ENCODE measurements at regions not wholly inside any gene's neighbourhood (a gene's known extent, or its start where the extent isn't known, plus 50 kb on each side); places are given as distances from the start of the nearest gene placed in this dataset.

GRCh38 chrX:80206647-80207046 lies 192.1 kb downstream of the TBX22 start:
- Histone ChIP-seq H3K27me3 (ENCODE audit: control insufficient read depth, insufficient read depth, low read length) (no peaks in the 10 kb centered on the region), H3K4me2 (ENCODE audit: extremely low read depth, insufficient read depth, low read length) (no peak overlapping the region), H3K36me3 (ENCODE audit: control insufficient read depth, insufficient read depth, low read length) (no peaks in the 10 kb centered on the region), H3K79me2 (ENCODE audit: control insufficient read depth, insufficient read depth, low read length) (no peaks in the 10 kb centered on the region), H3K9ac (ENCODE audit: insufficient read depth, low read length) (no peak overlapping the region), H3K9me3 (ENCODE audit: control insufficient read depth, insufficient read depth, low read depth, low read length) (no peaks in the 10 kb centered on the region), H3K27ac (ENCODE audit: insufficient read depth, low read length) (no peak overlapping the region), H4K20me1 (ENCODE audit: control insufficient read depth, extremely low read depth, insufficient read depth, low read length) (no peaks in the 10 kb centered on the region), H3K4me1 (ENCODE audit: control insufficient read depth, extremely low read depth, insufficient read depth, low read length) (no peaks in the 10 kb centered on the region), H3K4me3 (replicated peaks in 1 of 4; ENCODE audit: control extremely low read depth in 1 of 4, insufficient read depth in 1 of 4, low read depth in 3 of 4, low read length in 4 of 4) (no peak overlapping the region), H2AFZ (ENCODE audit: low read length) (no peak overlapping the region)
- TF ChIP-seq EZH2 (IDR thresholded peaks at IDR 0.05; ENCODE audit: low read length, missing control alignments): no peak
- TF ChIP-seq CTCF (conservative IDR thresholded peaks at IDR 0.05 in 1 of 2, IDR thresholded peaks at IDR 0.05 in 1 of 2; ENCODE audit: low read depth in 1 of 2, low read length in 2 of 2): no peak
- no peak for DNase-seq (ENCODE audit: low read depth in 2 of 2)

GRCh38 chrX:80207327-80207726 lies 192.8 kb downstream of the TBX22 start:
- H3K27ac ChIP-seq (ENCODE audit: insufficient read depth, low read length): no peak overlapping the region
- H3K36me3 ChIP-seq (ENCODE audit: control insufficient read depth, insufficient read depth, low read length): no peaks in the 10 kb centered on the region
- H3K4me3 ChIP-seq (replicated peaks in 1 of 4; ENCODE audit: control extremely low read depth in 1 of 4, insufficient read depth in 1 of 4, low read depth in 3 of 4, low read length in 4 of 4): no peak overlapping the region
- no peaks in the 10 kb centered on the region for H3K79me2 ChIP-seq (ENCODE audit: control insufficient read depth, insufficient read depth, low read length)
- H2AFZ ChIP-seq (ENCODE audit: low read length): no peak overlapping the region
- H3K4me2 ChIP-seq (ENCODE audit: extremely low read depth, insufficient read depth, low read length): no peak overlapping the region
- no peaks in the 10 kb centered on the region for H3K27me3 ChIP-seq (ENCODE audit: control insufficient read depth, insufficient read depth, low read length)
- no peak for DNase-seq (ENCODE audit: low read depth in 2 of 2)
- H3K9me3 ChIP-seq (ENCODE audit: control insufficient read depth, insufficient read depth, low read depth, low read length): no peaks in the 10 kb centered on the region
- no peaks in the 10 kb centered on the region for H4K20me1 ChIP-seq (ENCODE audit: control insufficient read depth, extremely low read depth, insufficient read depth, low read length)
- no peak overlapping the region for H3K9ac ChIP-seq (ENCODE audit: insufficient read depth, low read length)
- TF ChIP-seq CTCF (conservative IDR thresholded peaks at IDR 0.05 in 1 of 2, IDR thresholded peaks at IDR 0.05 in 1 of 2; ENCODE audit: low read depth in 1 of 2, low read length in 2 of 2): no peak
- TF ChIP-seq EZH2 (IDR thresholded peaks at IDR 0.05; ENCODE audit: low read length, missing control alignments): no peak
- H3K4me1 ChIP-seq (ENCODE audit: control insufficient read depth, extremely low read depth, insufficient read depth, low read length): no peaks in the 10 kb centered on the region

GRCh38 chrX:80216086-80216485 lies 201.5 kb downstream of the TBX22 start:
- Histone ChIP-seq H2AFZ (ENCODE audit: low read length) (no peak overlapping the region), H3K4me1 (ENCODE audit: control insufficient read depth, extremely low read depth, insufficient read depth, low read length) (no peaks in the 10 kb centered on the region), H3K27me3 (ENCODE audit: control insufficient read depth, insufficient read depth, low read length) (no peaks in the 10 kb centered on the region), H3K9ac (ENCODE audit: insufficient read depth, low read length) (no peak overlapping the region), H3K27ac (ENCODE audit: insufficient read depth, low read length) (no peak overlapping the region), H4K20me1 (ENCODE audit: control insufficient read depth, extremely low read depth, insufficient read depth, low read length) (no peaks in the 10 kb centered on the region), H3K9me3 (ENCODE audit: control insufficient read depth, insufficient read depth, low read depth, low read length) (no peaks in the 10 kb centered on the region), H3K36me3 (ENCODE audit: control insufficient read depth, insufficient read depth, low read length) (no peaks in the 10 kb centered on the region), H3K79me2 (ENCODE audit: control insufficient read depth, insufficient read depth, low read length) (no peaks in the 10 kb centered on the region), H3K4me3 (replicated peaks in 1 of 4; ENCODE audit: control extremely low read depth in 1 of 4, insufficient read depth in 1 of 4, low read depth in 3 of 4, low read length in 4 of 4) (no peak overlapping the region), H3K4me2 (ENCODE audit: extremely low read depth, insufficient read depth, low read length) (no peak overlapping the region)
- TF ChIP-seq CTCF (conservative IDR thresholded peaks at IDR 0.05 in 1 of 2, IDR thresholded peaks at IDR 0.05 in 1 of 2; ENCODE audit: low read depth in 1 of 2, low read length in 2 of 2) (no peak), EZH2 (IDR thresholded peaks at IDR 0.05; ENCODE audit: low read length, missing control alignments) (no peak)
- DNase-seq (ENCODE audit: low read depth in 2 of 2): no peak
